B cell (primary cell): ENCODE measurements at regions not wholly inside any gene's neighbourhood (a gene's known extent, or its start where the extent isn't known, plus 50 kb on each side); places are given as distances from the start of the nearest gene placed in this dataset.

Source experiments
- CTCF ChIP-seq: fragments of 200-600 bp; IDR thresholded peaks from one replicate; pipeline ENCODE4 v1.8.0; 2022; ENCODE audit warnings: antibody characterized with exemption, mild to moderate bottlenecking
- EZH2 ChIP-seq: IDR thresholded peaks from 2 replicates; pipeline ENCODE4 v1.6.1; 2012; ENCODE audit warnings: borderline replicate concordance, low read depth, mild to moderate bottlenecking, moderate library complexity, low read length; ENCODE audit not compliant: insufficient read depth, poor library complexity, severe bottlenecking

- TF ChIP-seq CTCF: no peak
- TF ChIP-seq EZH2: no peak
Observed at GRCh38 chr4:167383291-167383690, 149.0 kb upstream of the SPOCK3 start.
